ENCODE measurements at regions not wholly inside any gene's neighbourhood (a gene's known extent, or its start where the extent isn't known, plus 50 kb on each side); places are given as distances from the start of the nearest gene placed in this dataset.

- TF ChIP-seq EP300 (IDR thresholded peaks at IDR 0.05) (no peak), POLR2A (IDR thresholded peaks at IDR 0.05) (no peak)
Measured at GRCh38 chr4:14299166-14299565, 671.6 kb upstream of the BOD1L1 start.
